Activated B cell treated with CpG ODN at 0.5 μM for 24 hours (primary cell): ENCODE measurements at regions not wholly inside any gene's neighbourhood (a gene's known extent, or its start where the extent isn't known, plus 50 kb on each side); places are given as distances from the start of the nearest gene placed in this dataset.

Experiments
- ATAC-seq: fragments of 200-7000 bp; cut with Tn5 transposase; one replicate; pipeline ENCODE4 v1.10.0; 2021; ENCODE audit warnings: low read depth, mild to moderate bottlenecking, moderate library complexity
- CTCF ChIA-PET: fragments of 350-600 bp; sonication (Branson Sonifier 250); formaldehyde crosslinking; loops from one replicate; lab custom pipeline; 2021; ENCODE audit warnings: antibody characterized with exemption; lab: Charles Lee
- POLR2A ChIA-PET: fragments of 350-600 bp; sonication (Branson Sonifier 250); formaldehyde crosslinking; loops from one replicate; lab custom pipeline; 2021; ENCODE audit warnings: antibody characterized with exemption; lab: Charles Lee
- DNase-seq: peaks from one replicate; pipeline ENCODE4 v3.0.0; 2022
- H3K27ac Mint-ChIP-seq: one replicate; pipeline ENCODE4 v1.8.0; 2020; ENCODE audit warnings: mixed read lengths
- H3K27me3 Mint-ChIP-seq: one replicate; pipeline ENCODE4 v1.8.0; 2021; ENCODE audit warnings: mixed read lengths
- H3K36me3 Mint-ChIP-seq: one replicate; pipeline ENCODE4 v1.8.0; 2021; ENCODE audit warnings: low read depth, mixed read lengths
- H3K4me1 Mint-ChIP-seq: one replicate; pipeline ENCODE4 v1.8.0; 2021; ENCODE audit warnings: mixed read lengths
- H3K4me3 Mint-ChIP-seq: one replicate; pipeline ENCODE4 v1.8.0; 2020; ENCODE audit warnings: mild to moderate bottlenecking, mixed read lengths
- H3K9me3 Mint-ChIP-seq: one replicate; pipeline ENCODE4 v1.8.0; 2020; ENCODE audit warnings: mixed read lengths
- CTCF ChIP-seq: fragments of 200-600 bp; IDR thresholded peaks from one replicate; pipeline ENCODE4 v1.8.0; 2022; ENCODE audit warnings: antibody characterized with exemption, mild to moderate bottlenecking
- intact Hi-C: fragments of 100-400 bp; cut with micrococcal nuclease; formaldehyde crosslinking; loops from one replicate; pipeline ENCODE4 v1.15.1; 2024

- no peak for ATAC-seq
- no peak overlapping the region for H3K27ac Mint-ChIP-seq
- no peak for TF ChIP-seq CTCF
- no peaks in the 10 kb centered on the region for H3K4me1 Mint-ChIP-seq
- DNase-seq: no peak
- intact Hi-C loops: no loop called here
- CTCF ChIA-PET: no interaction called here
- H3K4me3 Mint-ChIP-seq: no peak overlapping the region
- no peaks in the 10 kb centered on the region for H3K36me3 Mint-ChIP-seq
- POLR2A ChIA-PET: no interaction called here
- H3K9me3 Mint-ChIP-seq: peaks cover 13% of the 10 kb centered on the region
- no peaks in the 10 kb centered on the region for H3K27me3 Mint-ChIP-seq
Observed at GRCh38 chr11:39412117-39412516, 2047.3 kb downstream of the LRRC4C start.

- CTCF ChIA-PET: no interaction called here
- Mint-ChIP-seq H3K4me3 (no peak overlapping the region), H3K4me1 (no peaks in the 10 kb centered on the region), H3K9me3 (peaks cover 19% of the 10 kb centered on the region), H3K27ac (no peak overlapping the region), H3K27me3 (no peaks in the 10 kb centered on the region), H3K36me3 (no peaks in the 10 kb centered on the region)
- POLR2A ChIA-PET: no interaction called here
- ATAC-seq (no peak), DNase-seq (no peak)
- intact Hi-C loops: no loop called here
- TF ChIP-seq CTCF: no peak
Observed at GRCh38 chr11:39385911-39386310, 2073.5 kb downstream of the LRRC4C start.

GRCh38 chr11:39374963-39375698, 2084.3 kb downstream of the LRRC4C start:
- Mint-ChIP-seq H3K36me3 (no peaks in the 10 kb centered on the region), H3K9me3 (peaks cover under 1% of the 10 kb centered on the region), H3K27me3 (no peaks in the 10 kb centered on the region), H3K4me3 (no peak overlapping the region), H3K27ac (no peak overlapping the region), H3K4me1 (peaks cover 4% of the 10 kb centered on the region)
- intact Hi-C loops: loop anchor here (5.0 kb wide), 1 partner anchor 1428 kb away; no protein-coding TSS in a partner anchor
- ChIA-PET POLR2A (no interaction called here), CTCF (interaction anchor here (0.9 kb wide), 1 partner anchor 12 kb away, joined by 3 read pairs; no protein-coding TSS in a partner anchor)
- TF ChIP-seq CTCF: no peak
- no peak for DNase-seq
- no peak for ATAC-seq

- no peak overlapping the region for H3K27ac Mint-ChIP-seq
- ChIA-PET POLR2A (no interaction called here), CTCF (no interaction called here)
- no peaks in the 10 kb centered on the region for H3K36me3 Mint-ChIP-seq
- no peaks in the 10 kb centered on the region for H3K9me3 Mint-ChIP-seq
- no peak overlapping the region for H3K4me3 Mint-ChIP-seq
- intact Hi-C loops: no loop called here
- ATAC-seq: no peak
- no peaks in the 10 kb centered on the region for H3K27me3 Mint-ChIP-seq
- peaks cover 4% of the 10 kb centered on the region for H3K4me1 Mint-ChIP-seq
- TF ChIP-seq CTCF: no peak
- no peak for DNase-seq
Observed at GRCh38 chr11:39367534-39367933, 2091.9 kb downstream of the LRRC4C start.

- ChIA-PET CTCF (no interaction called here), POLR2A (no interaction called here)
- Mint-ChIP-seq H3K27me3 (no peaks in the 10 kb centered on the region), H3K4me1 (no peaks in the 10 kb centered on the region), H3K4me3 (no peak overlapping the region), H3K9me3 (no peaks in the 10 kb centered on the region), H3K36me3 (no peaks in the 10 kb centered on the region), H3K27ac (no peak overlapping the region)
- ATAC-seq: no peak
- intact Hi-C loops: no loop called here
- no peak for DNase-seq
- no peak for TF ChIP-seq CTCF
Observed at GRCh38 chr11:39365809-39366436, 2093.5 kb downstream of the LRRC4C start.
